DOHH2 (cell line): ENCODE measurements at regions not wholly inside any gene's neighbourhood (a gene's known extent, or its start where the extent isn't known, plus 50 kb on each side); places are given as distances from the start of the nearest gene placed in this dataset.
"Not testable (repeated sequence)": the region's sequence is repeated elsewhere in the genome, so short reads cannot be mapped to it uniquely, and the experiment has no call there.

Experiments used
- H3F3A ChIP-seq: fragments of 200-600 bp; sonication (generic), shearing (Covaris generic); 2 replicates; pipeline ENCODE4 v1.6.0; 2016; ENCODE audit warnings: antibody characterized with exemption, mild to moderate bottlenecking; ENCODE audit not compliant: control insufficient read depth, insufficient read depth
- H3K27ac ChIP-seq: fragments of 200-600 bp; sonication (generic); 2 replicates; pipeline ENCODE4 v1.5.1; 2014; ENCODE audit warnings: low read depth, mild to moderate bottlenecking, low read length, moderate library complexity
- H3K27me3 ChIP-seq: fragments of 200-600 bp; sonication (generic); 2 replicates; pipeline ENCODE4 v1.6.1; 2014; ENCODE audit warnings: mild to moderate bottlenecking, low read length, mixed read lengths; ENCODE audit not compliant: control insufficient read depth
- H3K36me3 ChIP-seq: fragments of 200-600 bp; sonication (generic); 2 replicates; pipeline ENCODE4 v1.6.1; 2014; ENCODE audit warnings: mild to moderate bottlenecking, low read length, moderate library complexity, mixed read lengths; ENCODE audit not compliant: control insufficient read depth
- H3K4me1 ChIP-seq: fragments of 200-600 bp; sonication (generic); 2 replicates; pipeline ENCODE4 v1.6.1; 2014; ENCODE audit warnings: mild to moderate bottlenecking, low read length, mixed read lengths; ENCODE audit not compliant: control insufficient read depth
- H3K4me2 ChIP-seq: fragments of 200-600 bp; sonication (generic); 2 replicates; pipeline ENCODE4 v1.6.0; 2014; ENCODE audit warnings: mild to moderate bottlenecking, low read length, moderate library complexity
- H3K4me3 ChIP-seq: fragments of 200-600 bp; sonication (generic); 2 replicates; pipeline ENCODE4 v1.5.1; 2014; ENCODE audit warnings: mild to moderate bottlenecking, low read length, mixed read lengths
- H3K79me2 ChIP-seq: fragments of 200-600 bp; sonication (generic); 2 replicates; pipeline ENCODE4 v1.6.1; 2014; ENCODE audit warnings: mild to moderate bottlenecking, low read length, mixed read lengths; ENCODE audit not compliant: control insufficient read depth
- H3K9me2 ChIP-seq: fragments of 200-600 bp; sonication (generic); replicated peaks from 2 replicates; pipeline ENCODE4 v1.6.1; 2014; ENCODE audit warnings: mild to moderate bottlenecking, low read length, mixed read lengths; ENCODE audit not compliant: control insufficient read depth
- H3K9me3 ChIP-seq: fragments of 200-600 bp; sonication (generic); 2 replicates; pipeline ENCODE4 v1.6.1; 2014; ENCODE audit warnings: antibody characterized with exemption, low read length, mixed read lengths; ENCODE audit not compliant: control insufficient read depth, insufficient read depth
- H4K20me1 ChIP-seq: fragments of 200-600 bp; sonication (generic); 2 replicates; pipeline ENCODE4 v1.6.0; 2014; ENCODE audit warnings: low read depth, mild to moderate bottlenecking, antibody characterized with exemption, low read length, moderate library complexity; ENCODE audit not compliant: control insufficient read depth, insufficient read depth
- CTCF ChIP-seq: fragments of 200-600 bp; sonication (generic); IDR thresholded peaks from one replicate; pipeline ENCODE4 v1.5.1; 2014; ENCODE audit warnings: antibody characterized with exemption, mild to moderate bottlenecking, low read depth, low read length; ENCODE audit not compliant: poor library complexity, severe bottlenecking
- EZH2phosphoT487 ChIP-seq: fragments of 200-600 bp; sonication (generic); IDR thresholded peaks from 2 replicates; pipeline ENCODE4 v1.6.1; 2017; ENCODE audit warnings: borderline replicate concordance, mild to moderate bottlenecking, antibody characterized with exemption, low read length, moderate library complexity, mixed read lengths

GRCh38 chr12:4833524-4833923 lies 76.2 kb upstream of the KCNA1 start:
- no peaks in the 10 kb centered on the region for H3K9me2 ChIP-seq
- no peaks in the 10 kb centered on the region for H4K20me1 ChIP-seq
- peak overlapping the region; percentile 9; the same call in 1 of the 2 replicates for H3K27ac ChIP-seq
- H3K4me3 ChIP-seq: peak overlapping the region; percentile 49
- TF ChIP-seq EZH2phosphoT487 (no peak), CTCF (no peak)
- H3K79me2 ChIP-seq: peaks cover 8% of the 10 kb centered on the region
- H3K4me1 ChIP-seq: peaks cover 55% of the 10 kb centered on the region
- peak overlapping the region; percentile 54 for H3K4me2 ChIP-seq
- H3K36me3 ChIP-seq: peaks cover 7% of the 10 kb centered on the region; the same call in 1 of the 2 replicates
- peaks cover 10% of the 10 kb centered on the region for H3F3A ChIP-seq
- no peaks in the 10 kb centered on the region for H3K27me3 ChIP-seq
- H3K9me3 ChIP-seq: no peaks in the 10 kb centered on the region

DNA sequence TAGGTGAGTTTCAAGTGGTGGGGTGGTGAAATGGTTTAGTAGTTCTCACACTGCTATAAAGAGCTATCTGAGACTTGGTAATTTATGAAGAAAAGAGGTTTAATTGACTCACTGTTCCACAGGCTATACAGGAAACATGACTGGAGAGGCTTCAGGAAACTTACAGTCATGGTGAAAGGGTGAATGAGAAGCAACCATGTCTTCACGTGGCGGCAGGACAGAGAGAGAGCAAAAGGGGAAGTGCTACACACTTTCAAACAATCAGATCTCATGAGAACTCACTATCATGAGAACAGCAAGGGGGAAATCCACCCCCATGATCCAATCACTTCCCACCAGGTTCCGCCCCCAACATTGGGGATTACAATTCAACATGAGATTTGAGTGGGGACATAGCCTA lies 67.3 kb upstream of the KCNA1 start:
- not testable (repeated sequence) for H3K36me3 ChIP-seq, H3K4me3 ChIP-seq, H3F3A ChIP-seq, H3K27me3 ChIP-seq, H3K27ac ChIP-seq, H3K4me2 ChIP-seq, H4K20me1 ChIP-seq, H3K9me3 ChIP-seq, H3K79me2 ChIP-seq, H3K9me2 ChIP-seq
- peaks cover 12% of the 10 kb centered on the region for H3K4me1 ChIP-seq

DNA sequence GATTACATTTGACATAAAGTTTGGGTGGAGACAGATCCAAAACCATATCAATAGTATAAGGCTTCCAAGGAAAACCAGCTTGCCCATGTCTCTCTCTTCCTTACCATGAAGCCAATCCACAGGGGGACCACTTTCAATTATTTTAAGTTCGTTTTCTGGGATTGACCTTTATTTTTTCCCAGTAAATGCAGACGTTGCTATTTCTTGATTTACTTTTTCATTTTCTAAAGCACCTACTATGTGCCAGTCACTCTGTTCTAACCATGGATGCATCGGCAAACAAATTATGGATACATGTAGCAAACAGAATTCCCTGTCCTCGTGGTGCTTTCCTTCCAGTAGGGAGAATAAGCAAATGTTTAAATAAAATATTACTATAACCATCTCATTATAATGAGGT lies 65.8 kb upstream of the KCNA1 start:
- no peaks in the 10 kb centered on the region for H3K9me2 ChIP-seq
- no peak overlapping the region for H3K27ac ChIP-seq
- H3K9me3 ChIP-seq: no peaks in the 10 kb centered on the region
- no peaks in the 10 kb centered on the region for H4K20me1 ChIP-seq
- peaks cover 5% of the 10 kb centered on the region; the same call in 1 of the 2 replicates for H3K4me1 ChIP-seq
- no peak overlapping the region for H3K4me3 ChIP-seq
- no peak overlapping the region for H3K4me2 ChIP-seq
- H3K79me2 ChIP-seq: no peaks in the 10 kb centered on the region
- H3K36me3 ChIP-seq: no peaks in the 10 kb centered on the region
- TF ChIP-seq EZH2phosphoT487 (no peak), CTCF (no peak)
- H3F3A ChIP-seq: no peaks in the 10 kb centered on the region
- no peaks in the 10 kb centered on the region for H3K27me3 ChIP-seq

- Histone ChIP-seq H3K27me3 (no peaks in the 10 kb centered on the region), H3K9me3 (no peaks in the 10 kb centered on the region), H3K27ac (no peak overlapping the region), H3K4me3 (no peak overlapping the region), H3F3A (no peaks in the 10 kb centered on the region), H3K4me1 (peaks cover 4% of the 10 kb centered on the region), H3K36me3 (no peaks in the 10 kb centered on the region), H3K79me2 (no peaks in the 10 kb centered on the region), H3K9me2 (no peaks in the 10 kb centered on the region), H3K4me2 (no peak overlapping the region), H4K20me1 (no peaks in the 10 kb centered on the region)
- TF ChIP-seq CTCF (no peak), EZH2phosphoT487 (no peak)
Observed at GRCh38 chr12:4847713-4848112, 62.0 kb upstream of the KCNA1 start.
